ENCODE measurements at regions not wholly inside any gene's neighbourhood (a gene's known extent, or its start where the extent isn't known, plus 50 kb on each side); places are given as distances from the start of the nearest gene placed in this dataset.
"Not testable (repeated sequence)": the region's sequence is repeated elsewhere in the genome, so short reads cannot be mapped to it uniquely, and the experiment has no call there.

GRCh38 chr2:82986899-82987298 lies 1472.2 kb downstream of the SUCLG1 start:
- H3K36me3 ChIP-seq, result no peaks in the 10 kb centered on the region
- H3K27ac ChIP-seq, result no peak overlapping the region
- no peaks in the 10 kb centered on the region for H3K27me3 ChIP-seq
- TF ChIP-seq Cebpa-rat (IDR thresholded peaks at IDR 0.05), result no peak
- H3K4me2 ChIP-seq, result no peak overlapping the region
- no peak overlapping the region for H3K4me3 ChIP-seq
- no peak overlapping the region for H3K9ac ChIP-seq
- no peaks in the 10 kb centered on the region for H3K4me1 ChIP-seq
- H3K9me3 ChIP-seq (replicated peaks in 1 of 11), result peaks cover 13 to 24% (median 17%) of the 10 kb centered on the region in 11 experiments; a peak in 20 of 22 replicates
- H4K20me1 ChIP-seq, result no peaks in the 10 kb centered on the region

GRCh38 chr2:82985572-82986197 lies 1473.4 kb downstream of the SUCLG1 start:
- no peaks in the 10 kb centered on the region for H3K27me3 ChIP-seq
- H3K4me2 ChIP-seq, result no peak overlapping the region
- no peaks in the 10 kb centered on the region for H4K20me1 ChIP-seq
- no peak overlapping the region for H3K9ac ChIP-seq
- no peaks in the 10 kb centered on the region for H3K4me1 ChIP-seq
- peaks cover 19 to 33% (median 27%) of the 10 kb centered on the region in 11 experiments for H3K9me3 ChIP-seq (replicated peaks in 1 of 11)
- no peak overlapping the region for H3K4me3 ChIP-seq
- H3K27ac ChIP-seq, result no peak overlapping the region
- no peak for TF ChIP-seq Cebpa-rat (IDR thresholded peaks at IDR 0.05)
- no peaks in the 10 kb centered on the region for H3K36me3 ChIP-seq

GRCh38 chr2:82968358-82968757 lies 1490.7 kb downstream of the SUCLG1 start:
- no peaks in the 10 kb centered on the region for H3K27me3 ChIP-seq
- no peaks in the 10 kb centered on the region for H3K36me3 ChIP-seq
- no peaks in the 10 kb centered on the region for H3K4me1 ChIP-seq
- H3K9ac ChIP-seq, result no peak overlapping the region
- no peak for TF ChIP-seq Cebpa-rat (IDR thresholded peaks at IDR 0.05)
- H3K27ac ChIP-seq, result no peak overlapping the region
- no peaks in the 10 kb centered on the region for H4K20me1 ChIP-seq
- no peak overlapping the region for H3K4me3 ChIP-seq
- peaks cover 0 to 10% (median 3%) of the 10 kb centered on the region in 11 experiments; a peak in 3 of 22 replicates for H3K9me3 ChIP-seq (replicated peaks in 1 of 11)
- no peak overlapping the region for H3K4me2 ChIP-seq

- no peaks in the 10 kb centered on the region for H3K4me1 ChIP-seq
- peaks cover 0 to 10% (median 3%) of the 10 kb centered on the region in 11 experiments; a peak in 3 of 22 replicates for H3K9me3 ChIP-seq (replicated peaks in 1 of 11)
- H3K27ac ChIP-seq, result no peak overlapping the region
- no peak overlapping the region for H3K4me3 ChIP-seq
- no peaks in the 10 kb centered on the region for H3K36me3 ChIP-seq
- no peak for TF ChIP-seq Cebpa-rat (IDR thresholded peaks at IDR 0.05)
- no peaks in the 10 kb centered on the region for H4K20me1 ChIP-seq
- H3K4me2 ChIP-seq, result no peak overlapping the region
- H3K9ac ChIP-seq, result no peak overlapping the region
- no peaks in the 10 kb centered on the region for H3K27me3 ChIP-seq
These were observed 1494.7 kb downstream of the SUCLG1 start for GRCh38 chr2:82964341-82964740.

GRCh38 chr2:82959727-82960126 lies 1499.4 kb downstream of the SUCLG1 start:
- no peaks in the 10 kb centered on the region for H3K4me1 ChIP-seq
- no peaks in the 10 kb centered on the region for H4K20me1 ChIP-seq

GRCh38 chr2:82954868-82955267 lies 1504.2 kb downstream of the SUCLG1 start:
- Histone ChIP-seq H3K27me3 (no peaks in the 10 kb centered on the region), H3K4me3 (no peak overlapping the region), H3K36me3 (no peaks in the 10 kb centered on the region), H3K27ac (no peak overlapping the region), H3K4me2 (no peak overlapping the region), H3K9me3 (replicated peaks in 1 of 11) (no peaks in the 10 kb centered on the region), H3K9ac (no peak overlapping the region), H4K20me1 (no peaks in the 10 kb centered on the region), H3K4me1 (no peaks in the 10 kb centered on the region)
- TF ChIP-seq Cebpa-rat (IDR thresholded peaks at IDR 0.05), result no peak

More at GRCh38 chr2:82959727-82960126, 1499.4 kb downstream of the SUCLG1 start:
- Histone ChIP-seq H3K36me3 (no peaks in the 10 kb centered on the region), H3K9ac (no peak overlapping the region), H3K4me2 (no peak overlapping the region), H3K4me3 (no peak overlapping the region), H3K27me3 (no peaks in the 10 kb centered on the region), H3K27ac (no peak overlapping the region), H3K9me3 (replicated peaks in 1 of 11) (peaks cover 0 to 7% (median 0%) of the 10 kb centered on the region in 11 experiments; a peak in 2 of 22 replicates)
- no peak for TF ChIP-seq Cebpa-rat (IDR thresholded peaks at IDR 0.05)

- TF ChIP-seq Cebpa-rat (IDR thresholded peaks at IDR 0.05), result no peak
- Histone ChIP-seq H3K4me3 (no peak overlapping the region), H3K36me3 (no peaks in the 10 kb centered on the region)
These were observed 1519.9 kb downstream of the SUCLG1 start for GRCh38 chr2:82939211-82939610.

GRCh38 chr2:82938321-82938845 lies 1520.7 kb downstream of the SUCLG1 start:
- not testable (repeated sequence) for H3K4me3 ChIP-seq; H3K9ac ChIP-seq; H3K4me2 ChIP-seq; H3K27me3 ChIP-seq; H3K36me3 ChIP-seq; H4K20me1 ChIP-seq; H3K9me3 ChIP-seq (replicated peaks in 1 of 11); H3K4me1 ChIP-seq; H3K27ac ChIP-seq

More at GRCh38 chr2:82939211-82939610, 1519.9 kb downstream of the SUCLG1 start:
- Histone ChIP-seq H3K9me3 (replicated peaks in 1 of 11) (peaks cover 0 to 4% (median 0%) of the 10 kb centered on the region in 11 experiments; a peak in 5 of 22 replicates), H4K20me1 (no peaks in the 10 kb centered on the region), H3K27me3 (no peaks in the 10 kb centered on the region), H3K27ac (no peak overlapping the region), H3K4me1 (no peaks in the 10 kb centered on the region), H3K9ac (no peak overlapping the region), H3K4me2 (no peak overlapping the region)

- TF ChIP-seq Cebpa-rat (IDR thresholded peaks at IDR 0.05), result no peak
- Histone ChIP-seq H3K9me3 (replicated peaks in 1 of 11) (no peaks in the 10 kb centered on the region), H3K4me3 (no peak overlapping the region), H3K36me3 (no peaks in the 10 kb centered on the region), H3K4me2 (no peak overlapping the region), H3K27me3 (no peaks in the 10 kb centered on the region), H3K27ac (no peak overlapping the region), H3K9ac (no peak overlapping the region), H3K4me1 (no peaks in the 10 kb centered on the region), H4K20me1 (no peaks in the 10 kb centered on the region)
These were observed 1545.5 kb downstream of the SUCLG1 start for GRCh38 chr2:82913566-82913965.

- Histone ChIP-seq H3K4me3 (no peak overlapping the region), H3K36me3 (no peaks in the 10 kb centered on the region), H3K27ac (no peak overlapping the region), H4K20me1 (no peaks in the 10 kb centered on the region), H3K27me3 (no peaks in the 10 kb centered on the region), H3K4me2 (peak overlapping the region in 8 of 11 experiments; percentile 46 to 74 (median 57); a peak in 13 of 22 replicates), H3K9me3 (replicated peaks in 1 of 11) (no peaks in the 10 kb centered on the region), H3K4me1 (peaks cover 0 to 14% (median 13%) of the 10 kb centered on the region in 10 experiments; a peak in 16 of 20 replicates), H3K9ac (no peak overlapping the region)
- TF ChIP-seq Cebpa-rat (IDR thresholded peaks at IDR 0.05), result no peak
These were observed 1563.0 kb downstream of the SUCLG1 start for GRCh38 chr2:82896117-82896516.
